Tibial nerve (tissue), 4 donors: ENCODE measurements at regions not wholly inside any gene's neighbourhood (a gene's known extent, or its start where the extent isn't known, plus 50 kb on each side); places are given as distances from the start of the nearest gene placed in this dataset.

Experiments used
- EP300 ChIP-seq, 2 donors: sonication (generic); formaldehyde crosslinking; IDR thresholded peaks; one replicate each; pipeline ENCODE4 v1.6.1; 2017; ENCODE audit warnings: antibody characterized with exemption in 2 of 2, mild to moderate bottlenecking in 1 of 2
- POLR2A ChIP-seq, 2 donors: fragments of 450-650 bp; IDR thresholded peaks; one replicate each; pipeline ENCODE4 v1.6.1; 2017; ENCODE audit warnings: antibody characterized with exemption in 2 of 2, mild to moderate bottlenecking in 2 of 2, moderate library complexity in 2 of 2
- TF ChIP-seq, protein P1 (sequence below), 5 experiments: fragments of 200-600 bp in 3 of 5; fragments of 450-650 bp in 2 of 5; sonication (generic) in 3 of 5; IDR thresholded peaks; one replicate each; pipeline ENCODE4 v1.5.1; 2016 to 2019; ENCODE audit warnings: antibody characterized with exemption in 5 of 5, mild to moderate bottlenecking in 3 of 5, moderate library complexity in 2 of 5

DNA sequence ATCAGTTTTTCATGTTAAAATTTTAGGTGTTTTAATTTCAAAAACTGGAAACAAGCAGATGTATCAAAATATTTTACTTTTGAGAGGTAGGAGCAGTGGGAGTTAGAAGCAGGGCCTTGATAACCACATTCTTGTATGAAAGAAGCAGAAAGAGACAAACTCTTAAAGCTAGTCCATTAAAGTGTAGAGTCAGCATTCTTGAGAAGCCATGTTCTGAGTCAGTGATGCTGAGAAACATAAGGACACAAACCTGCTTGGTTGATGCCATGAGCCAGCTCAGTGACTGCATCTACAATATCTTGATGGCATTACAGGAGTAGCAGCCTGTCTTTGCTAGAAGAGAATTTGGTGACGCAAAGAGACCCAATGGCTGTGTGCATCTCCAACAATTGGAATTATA, 826.1 kb upstream of the CTNND2 start:
- TF ChIP-seq, protein P1, sequence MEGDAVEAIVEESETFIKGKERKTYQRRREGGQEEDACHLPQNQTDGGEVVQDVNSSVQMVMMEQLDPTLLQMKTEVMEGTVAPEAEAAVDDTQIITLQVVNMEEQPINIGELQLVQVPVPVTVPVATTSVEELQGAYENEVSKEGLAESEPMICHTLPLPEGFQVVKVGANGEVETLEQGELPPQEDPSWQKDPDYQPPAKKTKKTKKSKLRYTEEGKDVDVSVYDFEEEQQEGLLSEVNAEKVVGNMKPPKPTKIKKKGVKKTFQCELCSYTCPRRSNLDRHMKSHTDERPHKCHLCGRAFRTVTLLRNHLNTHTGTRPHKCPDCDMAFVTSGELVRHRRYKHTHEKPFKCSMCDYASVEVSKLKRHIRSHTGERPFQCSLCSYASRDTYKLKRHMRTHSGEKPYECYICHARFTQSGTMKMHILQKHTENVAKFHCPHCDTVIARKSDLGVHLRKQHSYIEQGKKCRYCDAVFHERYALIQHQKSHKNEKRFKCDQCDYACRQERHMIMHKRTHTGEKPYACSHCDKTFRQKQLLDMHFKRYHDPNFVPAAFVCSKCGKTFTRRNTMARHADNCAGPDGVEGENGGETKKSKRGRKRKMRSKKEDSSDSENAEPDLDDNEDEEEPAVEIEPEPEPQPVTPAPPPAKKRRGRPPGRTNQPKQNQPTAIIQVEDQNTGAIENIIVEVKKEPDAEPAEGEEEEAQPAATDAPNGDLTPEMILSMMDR (IDR thresholded peaks at IDR 0.05), result no peak
- no peak for TF ChIP-seq POLR2A (IDR thresholded peaks at IDR 0.05)
- TF ChIP-seq EP300 (IDR thresholded peaks at IDR 0.05), result no peak
